Endothelial cell of umbilical vein (primary cell): ENCODE measurements at regions not wholly inside any gene's neighbourhood (a gene's known extent, or its start where the extent isn't known, plus 50 kb on each side); places are given as distances from the start of the nearest gene placed in this dataset.
A peak's percentile ranks its signal among the peaks of the same experiment; 100 is the strongest.

Experiments used
- BruUV-seq: library from RNA; stranded (reverse); fragments of 400-500 nt; replicated peaks from 2 replicates; lab custom pipeline; 2021; lab: Mats Ljungman, UMichigan
- CTCF ChIA-PET: fragments of 300-600, 350-600 bp; sonication (Branson Sonifier 250); formaldehyde crosslinking; loops from one replicate; lab custom pipeline; 2021; ENCODE audit warnings: antibody characterized with exemption, inconsistent platforms; lab: Charles Lee
- POLR2A ChIA-PET: fragments of 300-600, 350-600 bp; sonication (Branson Sonifier 250); formaldehyde crosslinking; loops from one replicate; lab custom pipeline; 2021; ENCODE audit warnings: antibody characterized with exemption, inconsistent platforms; lab: Charles Lee
- DNase-seq: peaks from one replicate; pipeline ENCODE4 v3.0.0-alpha.2; 2011; ENCODE audit warnings: low read depth, low spot score
- FAIRE-seq: peaks from 2 replicates; lab custom pipeline; 2011; peaks lifted over from hg19 to GRCh38; lab: Jason Lieb, UNC
- H2AFZ ChIP-seq: 2 replicates; pipeline ENCODE4 v1.6.0; 2012; ENCODE audit warnings: low read depth, low read length, control low read depth, inconsistent platforms
- H3K27ac ChIP-seq: 2 replicates; pipeline ENCODE4 v1.5.1; 2011; ENCODE audit warnings: low read depth, mild to moderate bottlenecking, control low read depth, low read length, moderate library complexity; ENCODE audit not compliant: insufficient read depth
- H3K27me3 ChIP-seq, 2 experiments: 2 replicates each; pipeline versions ENCODE4 v1.6.0 to v1.6.1; 2011; ENCODE audit warnings: low read length in 2 of 2, mixed read lengths in 1 of 2; ENCODE audit not compliant: control insufficient read depth in 2 of 2, insufficient read depth in 2 of 2
- H3K36me3 ChIP-seq, 2 experiments: 2 replicates in 1 of 2; 3 replicates in 1 of 2; pipeline ENCODE4 v1.5.1; 2011; ENCODE audit warnings: low read length in 2 of 2, mild to moderate bottlenecking in 1 of 2, moderate library complexity in 1 of 2; ENCODE audit not compliant: control insufficient read depth in 2 of 2, insufficient read depth in 2 of 2; ENCODE audit errors: extremely low read depth in 1 of 2
- H3K4me1 ChIP-seq: 3 replicates; pipeline ENCODE4 v1.5.1; 2011; ENCODE audit warnings: mild to moderate bottlenecking, low read length; ENCODE audit not compliant: control insufficient read depth, insufficient read depth; ENCODE audit errors: extremely low read depth
- H3K4me2 ChIP-seq: 2 replicates; pipeline ENCODE4 v1.6.1; 2011; ENCODE audit warnings: low read length, control low read depth, mixed read lengths; ENCODE audit not compliant: insufficient read depth
- H3K4me3 ChIP-seq, 3 experiments: fragments of 200-600 bp in 1 of 3; sonication (generic), shearing (Covaris generic) in 1 of 3; replicated peaks in 1 of 3; 2 replicates each; pipeline ENCODE4 v1.5.1; 2011 to 2016; ENCODE audit warnings: control low read depth in 3 of 3, low read length in 3 of 3, mild to moderate bottlenecking in 2 of 3, inconsistent platforms in 1 of 3, low read depth in 1 of 3, moderate library complexity in 1 of 3; ENCODE audit not compliant: insufficient read depth in 1 of 3
- H3K79me2 ChIP-seq: 2 replicates; pipeline ENCODE4 v1.6.0; 2012; ENCODE audit warnings: low read length, inconsistent platforms; ENCODE audit not compliant: control insufficient read depth, insufficient read depth
- H3K9ac ChIP-seq: replicated peaks from 2 replicates; pipeline ENCODE3; 2011; ENCODE audit warnings: low read length, control low read depth; ENCODE audit not compliant: insufficient read depth; ENCODE audit errors: extremely low read depth
- H3K9me1 ChIP-seq: replicated peaks from 3 replicates; pipeline ENCODE4 v1.6.0; 2011; ENCODE audit warnings: mild to moderate bottlenecking, low read length; ENCODE audit not compliant: control insufficient read depth, insufficient read depth; ENCODE audit errors: extremely low read depth
- H3K9me3 ChIP-seq: replicated peaks from 2 replicates; pipeline ENCODE4 v1.5.1; 2012; ENCODE audit warnings: low read length, inconsistent platforms; ENCODE audit not compliant: control insufficient read depth, insufficient read depth
- H4K20me1 ChIP-seq: replicated peaks from 2 replicates; pipeline ENCODE3; 2011; ENCODE audit warnings: mild to moderate bottlenecking, low read length; ENCODE audit not compliant: control insufficient read depth, insufficient read depth; ENCODE audit errors: extremely low read depth
- CTCF ChIP-seq, 2 donors: IDR thresholded peaks; 1 replicate in 1 of 2; 2 replicates in 1 of 2; pipeline ENCODE4 v1.5.1; 2011; ENCODE audit warnings: low read length in 2 of 2, mild to moderate bottlenecking in 2 of 2, moderate library complexity in 2 of 2, control low read depth in 1 of 2, inconsistent platforms in 1 of 2, low read depth in 1 of 2; ENCODE audit not compliant: insufficient read depth in 1 of 2; ENCODE audit errors: extremely low read depth in 1 of 2
- EZH2 ChIP-seq: IDR thresholded peaks from 2 replicates; pipeline ENCODE4 v1.6.1; 2012; ENCODE audit warnings: borderline replicate concordance, low read depth, mild to moderate bottlenecking, moderate library complexity, low read length, inconsistent platforms; ENCODE audit not compliant: severe bottlenecking
- FOS ChIP-seq: IDR thresholded peaks from 2 replicates; pipeline ENCODE4 v1.6.1; 2011; ENCODE audit warnings: mild to moderate bottlenecking, low read length, moderate library complexity, borderline replicate concordance; ENCODE audit not compliant: insufficient read depth
- GATA2 ChIP-seq: IDR thresholded peaks from 2 replicates; pipeline ENCODE4 v1.7.0; 2011; ENCODE audit warnings: low read depth, mild to moderate bottlenecking, moderate library complexity, mixed read lengths, low read length; ENCODE audit not compliant: insufficient read length, insufficient read depth
- JUN ChIP-seq: IDR thresholded peaks from 2 replicates; pipeline ENCODE4 v1.6.1; 2011; ENCODE audit warnings: borderline replicate concordance, low read depth; ENCODE audit not compliant: insufficient read length, insufficient read depth
- MAX ChIP-seq: IDR thresholded peaks from 2 replicates; pipeline ENCODE4 v1.6.1; 2011; ENCODE audit not compliant: insufficient read depth, insufficient read length
- MYC ChIP-seq: IDR thresholded peaks from one replicate; pipeline ENCODE4 v1.6.1; 2011; ENCODE audit warnings: mild to moderate bottlenecking, low read depth, low read length
- POLR2A ChIP-seq: IDR thresholded peaks from 2 replicates; pipeline ENCODE4 v1.6.1; 2012; ENCODE audit warnings: low read depth, mild to moderate bottlenecking, control low read depth, low read length
- POLR2AphosphoS5 ChIP-seq: IDR thresholded peaks from 2 replicates; pipeline ENCODE4 v1.6.1; 2012; ENCODE audit warnings: low read depth, mild to moderate bottlenecking, control low read depth, low read length, moderate library complexity; ENCODE audit not compliant: insufficient read depth
- dilution Hi-C: fragments of 300-500 bp; cut with MboI; formaldehyde crosslinking; loops from one replicate; pipeline ENCODE4 v1.15.0; 2019; ENCODE audit warnings: low sequenced_read_pairs; ENCODE audit not compliant: extremely low pct_ligation_motif_present
- intact Hi-C: fragments of 100-400 bp; cut with micrococcal nuclease; formaldehyde crosslinking; loops from one replicate; pipeline ENCODE4 v1.10.0; 2022

- H3K36me3 ChIP-seq: no peaks in the 10 kb centered on the region
- no peaks in the 10 kb centered on the region for H4K20me1 ChIP-seq
- no peaks in the 10 kb centered on the region for H3K9me1 ChIP-seq
- no peak overlapping the region for H3K4me3 ChIP-seq
- TF ChIP-seq GATA2 (no peak), MYC (no peak), CTCF (IDR thresholded peaks at IDR 0.05; ENCODE audit: extremely low read depth in 1 of 2, insufficient read depth in 1 of 2, low read depth in 1 of 2, low read length in 2 of 2) (no peak), FOS (no peak), POLR2AphosphoS5 (no peak)
- H3K9me3 ChIP-seq: no peaks in the 10 kb centered on the region
- H3K4me1 ChIP-seq: peaks cover 71% of the 10 kb centered on the region
- CTCF ChIA-PET: interaction anchor here (1.1 to 1.7 kb wide), 3 partner anchors 9 to 239 kb away, joined by 4 to 5 read pairs (median 5); no protein-coding TSS in a partner anchor
- POLR2A ChIA-PET: no interaction called here
- no peak for FAIRE-seq
- H3K27me3 ChIP-seq: no peaks in the 10 kb centered on the region
- no TSS peak for BruUV-seq
- no peak for DNase-seq
- peak overlapping the region; percentile 67 for H3K4me2 ChIP-seq
- peak overlapping the region; percentile 92 for H3K27ac ChIP-seq
- peaks cover 95% of the 10 kb centered on the region for H3K79me2 ChIP-seq
- dilution Hi-C loops: loop anchor here (10.0 to 25.0 kb wide), 2 partner anchors 134 to 237 kb away; no protein-coding TSS in a partner anchor
- H3K9ac ChIP-seq: no peak overlapping the region
- no peak overlapping the region for H2AFZ ChIP-seq
- intact Hi-C loops: no loop called here
Observed at GRCh38 chr9:21550392-21550791, 68.3 kb upstream of the IFNE start.

- H3K4me1 ChIP-seq: peaks cover 81% of the 10 kb centered on the region
Observed at GRCh38 chr9:21551401-21551800, 69.3 kb upstream of the IFNE start.

More at GRCh38 chr9:21551401-21551800, 69.3 kb upstream of the IFNE start:
- dilution Hi-C loops (loop anchor here (10.0 to 25.0 kb wide), 2 partner anchors 133 to 236 kb away; no protein-coding TSS in a partner anchor), intact Hi-C loops (no loop called here)
- DNase-seq: peak; percentile 46
- Histone ChIP-seq H3K4me3 (no peak overlapping the region), H3K36me3 (no peaks in the 10 kb centered on the region), H3K27me3 (no peaks in the 10 kb centered on the region), H3K27ac (peak overlapping the region; percentile 4), H4K20me1 (no peaks in the 10 kb centered on the region), H3K9me1 (no peaks in the 10 kb centered on the region), H3K9ac (no peak overlapping the region), H3K9me3 (no peaks in the 10 kb centered on the region), H3K79me2 (peaks cover 95% of the 10 kb centered on the region), H3K4me2 (peak overlapping the region; percentile 43), H2AFZ (no peak overlapping the region)
- ChIA-PET POLR2A (no interaction called here), CTCF (interaction anchor here (0.8 to 5.2 kb wide), 2 partner anchors 25 to 85 kb away, joined by 3 to 27 read pairs; no protein-coding TSS in a partner anchor)
- no peak for FAIRE-seq
- no peak for TF ChIP-seq MYC
- TF ChIP-seq JUN: no peak
- TF ChIP-seq MAX: no peak
- TF ChIP-seq GATA2: no peak
- TF ChIP-seq CTCF (IDR thresholded peaks at IDR 0.05; ENCODE audit: extremely low read depth in 1 of 2, insufficient read depth in 1 of 2, low read depth in 1 of 2, low read length in 2 of 2): no peak
- TF ChIP-seq POLR2A: no peak
- TF ChIP-seq POLR2AphosphoS5: no peak
- no peak for TF ChIP-seq FOS
- TF ChIP-seq EZH2: no peak
- BruUV-seq: no TSS peak
